ENCODE measurements at regions not wholly inside any gene's neighbourhood (a gene's known extent, or its start where the extent isn't known, plus 50 kb on each side); places are given as distances from the start of the nearest gene placed in this dataset.

DNA sequence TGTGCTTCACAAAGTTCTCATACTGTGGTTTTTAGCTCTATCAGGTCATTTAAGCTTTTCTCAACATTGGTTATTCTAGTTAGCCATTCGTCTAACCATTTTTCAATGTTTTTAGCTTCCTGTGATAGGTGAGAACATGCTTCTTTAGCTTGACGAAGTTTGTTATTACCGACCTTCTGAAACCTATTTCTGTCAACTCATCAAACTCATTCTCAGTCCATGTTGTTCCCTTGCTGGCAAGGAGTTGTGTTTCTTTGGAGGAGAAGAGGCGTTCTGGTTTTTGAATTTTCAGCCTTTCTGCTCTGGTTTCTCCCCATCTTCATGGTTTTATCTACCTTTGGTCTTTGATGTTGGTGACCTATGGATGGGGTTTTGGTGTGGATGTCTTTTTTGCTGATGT, 120.9 kb downstream of the NFKBIZ start:
- no CpG with 5 or more reads among the region's 4 CpGs for WGBS
- Histone ChIP-seq H4K91ac (ENCODE audit: low read length) (no peak overlapping the region), H3K23ac (ENCODE audit: low read length in 2 of 2) (no peak overlapping the region)

DNA sequence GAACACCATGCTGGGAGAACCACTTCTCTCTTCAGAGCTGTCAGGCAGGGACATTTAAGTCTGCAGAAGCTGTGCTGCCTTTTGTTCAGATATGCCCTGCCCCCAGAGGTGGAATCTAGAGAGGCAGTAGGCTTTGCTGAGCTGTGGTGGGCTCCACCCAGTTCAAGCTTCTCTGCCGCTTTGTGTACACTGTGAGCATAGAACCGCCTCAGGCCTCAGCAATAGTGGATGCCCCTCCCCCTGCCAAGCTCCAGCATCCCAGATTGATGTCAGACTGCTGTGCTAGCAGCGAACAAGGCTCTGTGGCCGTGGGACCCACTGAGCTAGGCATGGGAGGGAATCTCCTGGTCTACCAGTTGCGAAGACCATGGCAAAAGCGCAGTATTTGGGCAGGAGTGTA, 121.6 kb downstream of the NFKBIZ start:
- H2BK5ac ChIP-seq (ENCODE audit: low read depth, low read length, poor library complexity, severe bottlenecking), result no peak overlapping the region
- no peak overlapping the region for H3K23ac ChIP-seq (ENCODE audit: low read length in 2 of 2)
- no peak overlapping the region for H3K14ac ChIP-seq (ENCODE audit: low read length in 2 of 2)
- H3K4me1 ChIP-seq (ENCODE audit: control insufficient read depth, insufficient read depth, low read depth, low read length), result no peaks in the 10 kb centered on the region
- no peaks in the 10 kb centered on the region for H3K27me3 ChIP-seq (ENCODE audit: control insufficient read depth in 1 of 2, insufficient read depth in 1 of 2, low read length in 2 of 2)
- H3K36me3 ChIP-seq (ENCODE audit: control insufficient read depth in 1 of 2, insufficient read depth in 2 of 2, low read depth in 1 of 2, low read length in 2 of 2), result no peaks in the 10 kb centered on the region
- H2BK12ac ChIP-seq (ENCODE audit: low read length in 2 of 2), result no peak overlapping the region
- no peak overlapping the region for H3K4ac ChIP-seq (ENCODE audit: low read depth in 1 of 2, low read length in 2 of 2)
- no peak overlapping the region for H3K27ac ChIP-seq (ENCODE audit: low read length, poor library complexity, severe bottlenecking)
- DNase-seq, result no peak
- no peaks in the 10 kb centered on the region for H3K79me1 ChIP-seq (replicated peaks; ENCODE audit: low read length, poor library complexity, severe bottlenecking)
- no peaks in the 10 kb centered on the region for H3K9me3 ChIP-seq (ENCODE audit: control insufficient read depth, low read length)
- no peak overlapping the region for H3K4me3 ChIP-seq (ENCODE audit: insufficient read depth in 1 of 2, low read depth in 1 of 2, low read length in 2 of 2)
- no peak overlapping the region for H4K8ac ChIP-seq (ENCODE audit: low read length)
- H2AFZ ChIP-seq (ENCODE audit: low read depth, low read length), result no peak overlapping the region
- no peak overlapping the region for H3K18ac ChIP-seq (ENCODE audit: low read depth in 1 of 2, low read length in 2 of 2)
- no peak overlapping the region for H2BK120ac ChIP-seq (ENCODE audit: low read depth, low read length)
- H2BK15ac ChIP-seq (ENCODE audit: low read depth, poor library complexity, severe bottlenecking), result no peak overlapping the region
- H3K4me2 ChIP-seq (ENCODE audit: low read length, poor library complexity, severe bottlenecking), result no peak overlapping the region
- WGBS, result 93% methylated on average over 6 of the region's 6 CpGs
- H3K9ac ChIP-seq (ENCODE audit: low read length), result no peak overlapping the region
- no peak overlapping the region for H2AK5ac ChIP-seq (ENCODE audit: low read length, severe bottlenecking)
- no peak overlapping the region for H4K91ac ChIP-seq (ENCODE audit: low read length)

More for the DNA sequence above, 120.9 kb downstream of the NFKBIZ start:
- Histone ChIP-seq H3K9ac (ENCODE audit: low read length) (no peak overlapping the region), H3K18ac (ENCODE audit: low read depth in 1 of 2, low read length in 2 of 2) (no peak overlapping the region), H3K4ac (ENCODE audit: low read depth in 1 of 2, low read length in 2 of 2) (no peak overlapping the region), H2BK5ac (ENCODE audit: low read depth, low read length, poor library complexity, severe bottlenecking) (no peak overlapping the region), H3K4me1 (ENCODE audit: control insufficient read depth, insufficient read depth, low read depth, low read length) (no peaks in the 10 kb centered on the region), H3K27me3 (ENCODE audit: control insufficient read depth in 1 of 2, insufficient read depth in 1 of 2, low read length in 2 of 2) (no peaks in the 10 kb centered on the region), H3K9me3 (ENCODE audit: control insufficient read depth, low read length) (no peaks in the 10 kb centered on the region), H2BK12ac (ENCODE audit: low read length in 2 of 2) (no peak overlapping the region), H4K8ac (ENCODE audit: low read length) (no peak overlapping the region), H2AK5ac (ENCODE audit: low read length, severe bottlenecking) (no peak overlapping the region), H3K4me3 (ENCODE audit: insufficient read depth in 1 of 2, low read depth in 1 of 2, low read length in 2 of 2) (no peak overlapping the region), H3K36me3 (ENCODE audit: control insufficient read depth in 1 of 2, insufficient read depth in 2 of 2, low read depth in 1 of 2, low read length in 2 of 2) (no peaks in the 10 kb centered on the region), H2BK120ac (ENCODE audit: low read depth, low read length) (no peak overlapping the region), H2AFZ (ENCODE audit: low read depth, low read length) (no peak overlapping the region), H2BK15ac (ENCODE audit: low read depth, poor library complexity, severe bottlenecking) (no peak overlapping the region), H3K79me1 (replicated peaks; ENCODE audit: low read length, poor library complexity, severe bottlenecking) (no peaks in the 10 kb centered on the region), H3K14ac (ENCODE audit: low read length in 2 of 2) (no peak overlapping the region), H3K27ac (ENCODE audit: low read length, poor library complexity, severe bottlenecking) (no peak overlapping the region), H3K4me2 (ENCODE audit: low read length, poor library complexity, severe bottlenecking) (no peak overlapping the region)
- DNase-seq, result no peak

GRCh38 chr3:101972430-101973162, 123.3 kb downstream of the NFKBIZ start:
- Histone ChIP-seq H3K23ac (ENCODE audit: low read length in 2 of 2) (no peak overlapping the region), H3K4me1 (ENCODE audit: control insufficient read depth, insufficient read depth, low read depth, low read length) (no peaks in the 10 kb centered on the region), H2BK12ac (ENCODE audit: low read length in 2 of 2) (no peak overlapping the region), H2BK15ac (ENCODE audit: low read depth, poor library complexity, severe bottlenecking) (no peak overlapping the region), H4K8ac (ENCODE audit: low read length) (no peak overlapping the region), H3K79me1 (replicated peaks; ENCODE audit: low read length, poor library complexity, severe bottlenecking) (no peaks in the 10 kb centered on the region), H3K14ac (ENCODE audit: low read length in 2 of 2) (no peak overlapping the region), H2BK120ac (ENCODE audit: low read depth, low read length) (no peak overlapping the region), H3K4ac (ENCODE audit: low read depth in 1 of 2, low read length in 2 of 2) (no peak overlapping the region), H3K18ac (ENCODE audit: low read depth in 1 of 2, low read length in 2 of 2) (no peak overlapping the region), H3K4me2 (ENCODE audit: low read length, poor library complexity, severe bottlenecking) (no peak overlapping the region), H3K27ac (ENCODE audit: low read length, poor library complexity, severe bottlenecking) (no peak overlapping the region), H4K91ac (ENCODE audit: low read length) (no peak overlapping the region), H3K36me3 (ENCODE audit: control insufficient read depth in 1 of 2, insufficient read depth in 2 of 2, low read depth in 1 of 2, low read length in 2 of 2) (no peaks in the 10 kb centered on the region), H2BK5ac (ENCODE audit: low read depth, low read length, poor library complexity, severe bottlenecking) (no peak overlapping the region), H3K27me3 (ENCODE audit: control insufficient read depth in 1 of 2, insufficient read depth in 1 of 2, low read length in 2 of 2) (no peaks in the 10 kb centered on the region), H2AFZ (ENCODE audit: low read depth, low read length) (no peak overlapping the region), H3K4me3 (ENCODE audit: insufficient read depth in 1 of 2, low read depth in 1 of 2, low read length in 2 of 2) (no peak overlapping the region), H2AK5ac (ENCODE audit: low read length, severe bottlenecking) (no peak overlapping the region), H3K9me3 (ENCODE audit: control insufficient read depth, low read length) (no peaks in the 10 kb centered on the region), H3K9ac (ENCODE audit: low read length) (no peak overlapping the region)
- no peak for DNase-seq
- 71% methylated on average over 1 of the region's 2 CpGs for WGBS

GRCh38 chr3:101973163-101973505, 123.8 kb downstream of the NFKBIZ start:
- no peak overlapping the region for H2BK12ac ChIP-seq (ENCODE audit: low read length in 2 of 2)
- no peak overlapping the region for H3K4me2 ChIP-seq (ENCODE audit: low read length, poor library complexity, severe bottlenecking)
- no peak overlapping the region for H2AK5ac ChIP-seq (ENCODE audit: low read length, severe bottlenecking)
- H3K9me3 ChIP-seq (ENCODE audit: control insufficient read depth, low read length), result no peaks in the 10 kb centered on the region
- no peak overlapping the region for H3K9ac ChIP-seq (ENCODE audit: low read length)
- H3K36me3 ChIP-seq (ENCODE audit: control insufficient read depth in 1 of 2, insufficient read depth in 2 of 2, low read depth in 1 of 2, low read length in 2 of 2), result no peaks in the 10 kb centered on the region
- no peak overlapping the region for H3K23ac ChIP-seq (ENCODE audit: low read length in 2 of 2)
- H3K4me1 ChIP-seq (ENCODE audit: control insufficient read depth, insufficient read depth, low read depth, low read length), result no peaks in the 10 kb centered on the region
- H4K8ac ChIP-seq (ENCODE audit: low read length), result no peak overlapping the region
- DNase-seq, result no peak
- H3K4me3 ChIP-seq (ENCODE audit: insufficient read depth in 1 of 2, low read depth in 1 of 2, low read length in 2 of 2), result no peak overlapping the region
- 100% methylated on average over 1 of the region's 1 CpG for WGBS
- H3K27me3 ChIP-seq (ENCODE audit: control insufficient read depth in 1 of 2, insufficient read depth in 1 of 2, low read length in 2 of 2), result no peaks in the 10 kb centered on the region
- no peak overlapping the region for H3K18ac ChIP-seq (ENCODE audit: low read depth in 1 of 2, low read length in 2 of 2)
- H2BK120ac ChIP-seq (ENCODE audit: low read depth, low read length), result no peak overlapping the region
- H3K79me1 ChIP-seq (replicated peaks; ENCODE audit: low read length, poor library complexity, severe bottlenecking), result no peaks in the 10 kb centered on the region
- no peak overlapping the region for H2BK5ac ChIP-seq (ENCODE audit: low read depth, low read length, poor library complexity, severe bottlenecking)
- H3K27ac ChIP-seq (ENCODE audit: low read length, poor library complexity, severe bottlenecking), result no peak overlapping the region
- H3K4ac ChIP-seq (ENCODE audit: low read depth in 1 of 2, low read length in 2 of 2), result no peak overlapping the region
- H4K91ac ChIP-seq (ENCODE audit: low read length), result no peak overlapping the region
- H2AFZ ChIP-seq (ENCODE audit: low read depth, low read length), result no peak overlapping the region
- no peak overlapping the region for H2BK15ac ChIP-seq (ENCODE audit: low read depth, poor library complexity, severe bottlenecking)
- no peak overlapping the region for H3K14ac ChIP-seq (ENCODE audit: low read length in 2 of 2)

Measured in mesenchymal stem cell (in vitro differentiated cells and primary cell).